Nephron (organoid): ENCODE measurements at regions not wholly inside any gene's neighbourhood (a gene's known extent, or its start where the extent isn't known, plus 50 kb on each side); places are given as distances from the start of the nearest gene placed in this dataset.

ENCODE experiments used
- H3K27ac Mint-ChIP-seq, 3 experiments: 2 replicates each; pipeline ENCODE4 v1.8.0; 2020; ENCODE audit warnings: mixed read lengths in 3 of 3, mild to moderate bottlenecking in 2 of 3, moderate library complexity in 1 of 3
- H3K27me3 Mint-ChIP-seq: 2 replicates; pipeline ENCODE4 v1.8.0; 2021; ENCODE audit warnings: low read depth, mild to moderate bottlenecking, moderate library complexity, mixed read lengths
- H3K36me3 Mint-ChIP-seq: 2 replicates; pipeline ENCODE4 v1.8.0; 2020; ENCODE audit warnings: low read depth, mixed read lengths
- H3K4me1 Mint-ChIP-seq: 2 replicates; pipeline ENCODE4 v1.8.0; 2020; ENCODE audit warnings: mixed read lengths
- H3K4me3 Mint-ChIP-seq, 3 experiments: 2 replicates each; pipeline ENCODE4 v1.8.0; 2020; ENCODE audit warnings: mild to moderate bottlenecking in 3 of 3, mixed read lengths in 3 of 3, moderate library complexity in 2 of 3
- H3K9me3 Mint-ChIP-seq: 2 replicates; pipeline ENCODE4 v1.8.0; 2020; ENCODE audit warnings: mixed read lengths
- TF ChIP-seq, protein P1 (sequence below), 3 experiments: fragments of 200-600 bp; sonication (generic); IDR thresholded peaks; one replicate each; pipeline ENCODE4 v1.5.0; 2021; ENCODE audit warnings: antibody characterized with exemption in 3 of 3; ENCODE audit not compliant: unreplicated experiment in 3 of 3

DNA sequence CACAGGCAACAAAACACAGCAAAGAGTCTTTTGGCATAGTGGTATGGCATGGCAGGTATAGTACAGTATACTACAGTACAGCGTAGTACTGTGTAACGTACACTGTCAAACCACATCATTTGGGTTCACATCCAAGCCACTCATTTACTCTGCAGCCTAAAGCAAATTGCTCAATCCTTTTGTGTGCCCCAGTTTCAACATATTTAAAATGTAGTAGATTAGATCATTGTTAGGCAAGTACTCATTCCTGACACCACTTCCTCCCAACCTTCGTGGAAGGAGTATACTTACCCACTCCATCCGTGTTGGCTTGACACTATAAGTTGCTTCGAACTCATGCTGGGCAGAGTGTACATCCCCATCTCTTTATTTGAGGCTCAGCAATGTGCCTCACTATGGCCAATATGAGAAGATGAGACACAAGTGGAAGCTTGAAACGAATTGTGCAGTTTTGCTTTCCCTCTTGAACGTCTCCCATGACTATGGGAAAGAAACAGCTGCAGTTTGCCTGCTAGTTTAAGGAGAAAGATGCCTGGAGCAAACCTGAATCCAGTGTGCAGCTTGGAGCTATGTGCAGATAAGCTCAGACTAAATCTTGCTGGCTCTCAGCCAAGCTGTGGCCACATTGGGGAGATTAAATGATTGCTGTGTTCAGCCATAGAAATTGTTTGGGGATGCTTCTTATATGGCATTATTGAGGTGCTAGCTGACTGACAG lies 85.7 kb upstream of the TBL1X start:
- no peak overlapping the region for H3K4me3 Mint-ChIP-seq
- H3K9me3 Mint-ChIP-seq, result peaks cover 7% of the 10 kb centered on the region
- H3K36me3 Mint-ChIP-seq, result no peaks in the 10 kb centered on the region
- H3K4me1 Mint-ChIP-seq, result no peaks in the 10 kb centered on the region
- no peak overlapping the region for H3K27ac Mint-ChIP-seq
- TF ChIP-seq, protein P1, sequence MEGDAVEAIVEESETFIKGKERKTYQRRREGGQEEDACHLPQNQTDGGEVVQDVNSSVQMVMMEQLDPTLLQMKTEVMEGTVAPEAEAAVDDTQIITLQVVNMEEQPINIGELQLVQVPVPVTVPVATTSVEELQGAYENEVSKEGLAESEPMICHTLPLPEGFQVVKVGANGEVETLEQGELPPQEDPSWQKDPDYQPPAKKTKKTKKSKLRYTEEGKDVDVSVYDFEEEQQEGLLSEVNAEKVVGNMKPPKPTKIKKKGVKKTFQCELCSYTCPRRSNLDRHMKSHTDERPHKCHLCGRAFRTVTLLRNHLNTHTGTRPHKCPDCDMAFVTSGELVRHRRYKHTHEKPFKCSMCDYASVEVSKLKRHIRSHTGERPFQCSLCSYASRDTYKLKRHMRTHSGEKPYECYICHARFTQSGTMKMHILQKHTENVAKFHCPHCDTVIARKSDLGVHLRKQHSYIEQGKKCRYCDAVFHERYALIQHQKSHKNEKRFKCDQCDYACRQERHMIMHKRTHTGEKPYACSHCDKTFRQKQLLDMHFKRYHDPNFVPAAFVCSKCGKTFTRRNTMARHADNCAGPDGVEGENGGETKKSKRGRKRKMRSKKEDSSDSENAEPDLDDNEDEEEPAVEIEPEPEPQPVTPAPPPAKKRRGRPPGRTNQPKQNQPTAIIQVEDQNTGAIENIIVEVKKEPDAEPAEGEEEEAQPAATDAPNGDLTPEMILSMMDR (IDR thresholded peaks at IDR 0.05; ENCODE audit: unreplicated experiment in 3 of 3), result no peak
- peaks cover 5% of the 10 kb centered on the region for H3K27me3 Mint-ChIP-seq

DNA sequence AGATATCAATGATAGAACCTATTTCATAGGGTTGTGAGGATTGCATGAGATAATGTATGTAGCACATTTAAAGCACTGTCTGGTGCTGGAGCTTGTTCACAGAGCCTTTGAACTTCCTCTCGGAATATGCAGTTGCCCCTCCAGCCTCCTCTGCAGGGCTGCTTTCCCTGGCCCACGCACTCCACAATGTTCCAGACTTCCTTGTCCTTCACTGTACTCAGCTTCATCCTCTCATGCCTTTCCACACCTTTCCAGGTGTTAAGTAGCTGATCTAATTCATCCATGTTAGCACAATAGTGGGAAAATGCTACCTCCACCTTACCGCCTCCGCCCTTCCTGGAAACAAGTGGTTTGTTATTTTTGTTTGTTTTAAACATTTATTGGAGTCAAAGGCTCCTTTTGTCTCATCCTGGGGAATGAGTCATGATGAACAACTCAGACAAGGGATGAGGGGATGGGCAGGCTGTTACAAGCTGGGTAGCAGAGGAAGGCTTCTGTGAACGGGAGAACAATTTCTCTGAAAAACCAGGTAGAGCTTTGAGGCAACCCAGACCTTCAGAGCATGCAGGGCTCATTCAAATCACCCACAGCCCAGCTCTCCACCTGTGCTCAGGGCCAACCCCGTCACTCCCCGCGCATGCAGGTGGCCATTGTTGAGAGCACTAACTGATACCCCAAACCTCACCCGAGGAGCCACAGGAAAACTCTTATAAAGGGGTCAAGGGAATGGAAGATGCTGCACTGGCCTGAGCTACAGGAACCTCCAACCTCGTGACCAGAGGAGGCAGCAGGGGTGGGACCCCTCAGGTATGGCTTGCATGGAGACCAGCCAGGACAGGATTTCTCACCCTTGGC lies 84.9 kb upstream of the TBL1X start:
- peaks cover 9% of the 10 kb centered on the region for H3K27me3 Mint-ChIP-seq
- H3K4me3 Mint-ChIP-seq, result no peak overlapping the region
- peaks cover 10% of the 10 kb centered on the region for H3K9me3 Mint-ChIP-seq
- TF ChIP-seq, protein P1 (IDR thresholded peaks at IDR 0.05; ENCODE audit: unreplicated experiment in 3 of 3), result no peak
- no peak overlapping the region for H3K27ac Mint-ChIP-seq
- H3K4me1 Mint-ChIP-seq, result no peaks in the 10 kb centered on the region
- H3K36me3 Mint-ChIP-seq, result no peaks in the 10 kb centered on the region

DNA sequence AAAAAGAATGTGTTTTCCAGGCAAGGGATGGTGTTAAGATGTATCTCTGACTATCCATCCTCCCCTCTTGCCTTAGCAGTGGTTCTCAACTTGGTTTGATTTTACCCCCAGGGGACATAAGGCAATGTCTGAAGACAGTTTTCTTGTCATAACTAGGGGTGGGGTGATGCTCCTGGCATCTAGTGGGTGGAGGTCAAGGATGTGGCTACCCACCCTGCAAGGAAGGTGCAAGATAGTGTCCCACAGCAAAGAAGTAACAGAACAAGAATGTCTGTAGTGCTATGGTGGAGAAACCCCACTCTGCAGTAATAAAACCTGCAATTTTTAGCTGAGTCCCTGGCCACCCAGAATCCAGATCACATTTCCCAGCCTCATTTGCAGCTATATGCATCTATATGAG lies 81.2 kb upstream of the TBL1X start:
- peaks cover 19% of the 10 kb centered on the region for H3K9me3 Mint-ChIP-seq
- H3K36me3 Mint-ChIP-seq, result no peaks in the 10 kb centered on the region
- TF ChIP-seq, protein P1 (IDR thresholded peaks at IDR 0.05; ENCODE audit: unreplicated experiment in 3 of 3), result no peak
- H3K27ac Mint-ChIP-seq, result no peak overlapping the region
- H3K27me3 Mint-ChIP-seq, result peaks cover 9% of the 10 kb centered on the region
- H3K4me1 Mint-ChIP-seq, result no peaks in the 10 kb centered on the region
- H3K4me3 Mint-ChIP-seq, result no peak overlapping the region

DNA sequence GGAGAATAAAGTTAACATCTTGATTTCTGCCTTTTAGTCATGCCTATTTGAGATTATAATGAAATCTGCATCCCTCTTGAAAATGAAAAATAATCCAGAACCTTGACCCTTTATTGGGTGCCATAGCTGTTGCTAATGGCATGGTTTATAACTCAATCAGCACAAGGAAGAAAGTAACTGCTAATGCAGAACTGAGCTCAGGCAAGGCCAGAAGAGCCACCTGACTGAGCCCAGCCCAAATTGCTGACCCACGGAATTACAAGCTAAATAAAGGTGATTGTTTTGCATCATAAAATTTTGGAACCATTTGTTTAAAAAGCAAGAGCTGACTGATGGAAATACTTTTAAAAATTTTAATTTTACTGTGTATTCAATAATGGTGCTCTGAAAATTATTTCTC lies 76.4 kb upstream of the TBL1X start:
- H3K27ac Mint-ChIP-seq, result no peak overlapping the region
- no peaks in the 10 kb centered on the region for H3K4me1 Mint-ChIP-seq
- peaks cover 4% of the 10 kb centered on the region for H3K27me3 Mint-ChIP-seq
- H3K4me3 Mint-ChIP-seq, result no peak overlapping the region
- no peaks in the 10 kb centered on the region for H3K36me3 Mint-ChIP-seq
- peaks cover 17% of the 10 kb centered on the region for H3K9me3 Mint-ChIP-seq
- TF ChIP-seq, protein P1 (IDR thresholded peaks at IDR 0.05; ENCODE audit: unreplicated experiment in 3 of 3), result no peak

DNA sequence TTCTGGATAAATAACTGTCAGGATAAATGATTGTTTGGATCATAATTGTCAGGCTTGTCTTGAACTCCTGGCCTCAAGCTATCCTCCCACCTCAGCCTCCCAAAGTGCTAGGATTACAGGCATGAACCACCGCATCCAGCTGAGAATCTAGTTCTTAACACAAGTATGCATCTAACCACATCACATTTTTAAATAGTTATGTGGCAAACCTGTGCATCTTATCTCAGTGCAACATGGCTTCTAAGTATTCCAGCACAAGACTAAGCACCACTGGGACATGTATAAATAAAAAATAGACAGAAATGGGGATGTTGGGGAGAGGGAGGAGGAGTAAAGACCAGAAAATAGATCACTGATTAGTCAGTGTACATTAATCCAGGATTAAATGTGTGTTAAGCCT lies 74.7 kb upstream of the TBL1X start:
- TF ChIP-seq, protein P1 (IDR thresholded peaks at IDR 0.05; ENCODE audit: unreplicated experiment in 3 of 3), result no peak
- H3K27me3 Mint-ChIP-seq, result peaks cover 5% of the 10 kb centered on the region
- no peaks in the 10 kb centered on the region for H3K4me1 Mint-ChIP-seq
- H3K36me3 Mint-ChIP-seq, result no peaks in the 10 kb centered on the region
- peaks cover 9% of the 10 kb centered on the region for H3K9me3 Mint-ChIP-seq
- H3K4me3 Mint-ChIP-seq, result no peak overlapping the region
- no peak overlapping the region for H3K27ac Mint-ChIP-seq
